Cardiac fibroblast (primary cell): ENCODE measurements at regions not wholly inside any gene's neighbourhood (a gene's known extent, or its start where the extent isn't known, plus 50 kb on each side); places are given as distances from the start of the nearest gene placed in this dataset.

ENCODE experiments used
- DNase-seq, 2 donors: peaks; one replicate each; pipeline versions ENCODE4 v3.0.0 to v3.0.0-alpha.2; 2010; ENCODE audit warnings: low read depth in 2 of 2
- H3K4me3 ChIP-seq, 2 donors: replicated peaks in 1 of 2; 1 replicate in 1 of 2; 2 replicates in 1 of 2; pipeline ENCODE4 v1.5.1; 2011; ENCODE audit warnings: low read depth in 2 of 2, low read length in 2 of 2, mild to moderate bottlenecking in 2 of 2, moderate library complexity in 1 of 2
- TF ChIP-seq, protein P1 (sequence below): IDR thresholded peaks from one replicate; pipeline ENCODE4 v1.5.1; 2011; ENCODE audit warnings: low read depth, mild to moderate bottlenecking, low read length, inconsistent platforms

DNA sequence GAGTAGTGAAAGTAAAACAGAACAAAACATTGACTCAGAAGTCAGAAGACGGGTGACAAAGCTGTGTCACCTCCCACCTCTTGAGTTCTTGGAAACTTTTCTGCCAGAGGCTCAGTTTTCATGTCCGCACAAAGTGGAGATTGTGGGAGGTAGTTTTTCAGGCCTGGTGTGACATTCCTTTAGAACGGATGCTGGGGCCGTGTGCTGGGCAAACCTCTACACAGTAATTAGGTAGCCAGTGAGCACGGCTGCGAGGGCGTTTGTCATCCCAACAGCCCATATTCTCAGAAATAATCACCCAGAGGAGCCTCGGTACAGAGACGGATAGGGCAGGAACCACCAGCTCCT is 1054.4 kb downstream of the TBC1D22A start:
- TF ChIP-seq, protein P1, sequence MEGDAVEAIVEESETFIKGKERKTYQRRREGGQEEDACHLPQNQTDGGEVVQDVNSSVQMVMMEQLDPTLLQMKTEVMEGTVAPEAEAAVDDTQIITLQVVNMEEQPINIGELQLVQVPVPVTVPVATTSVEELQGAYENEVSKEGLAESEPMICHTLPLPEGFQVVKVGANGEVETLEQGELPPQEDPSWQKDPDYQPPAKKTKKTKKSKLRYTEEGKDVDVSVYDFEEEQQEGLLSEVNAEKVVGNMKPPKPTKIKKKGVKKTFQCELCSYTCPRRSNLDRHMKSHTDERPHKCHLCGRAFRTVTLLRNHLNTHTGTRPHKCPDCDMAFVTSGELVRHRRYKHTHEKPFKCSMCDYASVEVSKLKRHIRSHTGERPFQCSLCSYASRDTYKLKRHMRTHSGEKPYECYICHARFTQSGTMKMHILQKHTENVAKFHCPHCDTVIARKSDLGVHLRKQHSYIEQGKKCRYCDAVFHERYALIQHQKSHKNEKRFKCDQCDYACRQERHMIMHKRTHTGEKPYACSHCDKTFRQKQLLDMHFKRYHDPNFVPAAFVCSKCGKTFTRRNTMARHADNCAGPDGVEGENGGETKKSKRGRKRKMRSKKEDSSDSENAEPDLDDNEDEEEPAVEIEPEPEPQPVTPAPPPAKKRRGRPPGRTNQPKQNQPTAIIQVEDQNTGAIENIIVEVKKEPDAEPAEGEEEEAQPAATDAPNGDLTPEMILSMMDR, result no peak

DNA sequence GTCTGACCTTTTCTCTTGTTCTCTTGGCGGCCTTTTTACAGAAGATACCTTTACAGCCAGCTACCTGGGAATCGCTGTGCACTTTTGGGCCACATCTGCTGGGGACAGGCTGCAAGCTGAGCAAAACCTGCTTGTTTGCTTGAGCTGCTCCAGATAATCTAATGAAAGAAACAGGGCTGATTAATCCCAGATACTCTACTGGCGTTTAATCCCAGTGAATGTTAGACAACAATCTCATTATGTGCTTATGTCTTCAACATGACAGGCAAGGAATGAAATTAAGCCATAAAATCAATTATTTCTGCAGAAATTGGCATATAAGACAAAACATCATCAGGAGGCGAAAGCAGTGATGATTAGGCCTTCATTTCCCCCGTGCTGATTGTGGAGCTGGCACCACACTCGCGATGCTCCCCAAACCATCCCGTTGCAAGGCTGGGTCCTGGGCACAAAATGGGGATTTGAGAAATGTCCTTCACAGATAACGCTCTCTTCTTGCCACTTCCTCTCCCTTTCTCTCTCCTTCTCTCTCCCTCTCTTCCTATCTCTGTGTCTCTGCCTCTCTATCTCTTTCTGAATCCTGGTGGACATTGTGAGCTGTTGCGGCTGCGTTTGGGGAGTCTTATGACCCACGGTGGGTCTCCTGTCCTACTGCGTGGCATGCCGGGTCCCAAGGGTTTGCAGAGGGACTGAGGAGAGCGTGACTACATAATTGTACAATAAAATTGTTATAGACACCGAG is 1053.8 kb downstream of the TBC1D22A start:
- no peak overlapping the region for H3K4me3 ChIP-seq
- TF ChIP-seq, protein P1, result no peak
- no peak for DNase-seq

More for the DNA sequence above, 1054.4 kb downstream of the TBC1D22A start:
- H3K4me3 ChIP-seq, result no peak overlapping the region
- DNase-seq, result no peak

DNA sequence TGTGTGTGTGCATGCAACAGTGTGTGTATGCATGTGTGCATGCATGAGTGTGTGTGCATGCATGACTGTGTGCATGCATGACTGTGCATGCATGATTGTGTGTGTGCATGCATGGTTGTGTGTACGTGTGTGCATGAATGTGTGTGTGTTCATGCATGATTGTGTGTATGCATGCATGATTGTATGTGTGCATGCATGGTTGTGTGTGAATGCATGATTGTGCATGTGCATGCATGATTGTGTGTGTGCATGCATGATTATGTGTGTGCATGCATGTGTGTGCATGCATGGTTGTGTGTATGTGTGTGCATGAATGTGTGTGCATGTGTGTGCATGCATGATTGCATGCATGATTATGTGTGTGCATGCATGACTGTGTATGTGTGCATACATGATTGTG is 1052.0 kb downstream of the TBC1D22A start:
- no peak overlapping the region for H3K4me3 ChIP-seq
- DNase-seq, result no peak
- TF ChIP-seq, protein P1, result no peak

DNA sequence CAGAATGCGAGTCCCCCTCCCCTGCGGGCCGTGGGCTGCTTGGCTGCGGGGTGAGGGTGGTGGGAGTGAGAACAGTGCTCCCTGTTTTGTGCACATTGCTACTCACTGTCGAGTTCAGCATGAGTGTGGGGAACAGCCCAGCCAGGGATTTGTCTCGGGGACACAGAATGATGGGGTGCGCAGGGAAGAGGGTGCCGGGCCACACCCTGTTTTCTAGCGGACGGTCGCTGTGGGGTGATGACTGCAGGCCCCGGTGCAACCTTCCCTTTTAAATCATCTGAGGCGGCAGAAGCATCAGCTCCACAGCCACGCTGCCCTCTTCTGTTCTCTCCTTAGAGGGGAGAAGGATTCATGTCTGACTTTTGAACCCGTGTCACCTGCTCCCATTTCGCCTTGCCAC is 1051.2 kb downstream of the TBC1D22A start:
- DNase-seq, result no peak
- TF ChIP-seq, protein P1, result no peak
- no peak overlapping the region for H3K4me3 ChIP-seq

DNA sequence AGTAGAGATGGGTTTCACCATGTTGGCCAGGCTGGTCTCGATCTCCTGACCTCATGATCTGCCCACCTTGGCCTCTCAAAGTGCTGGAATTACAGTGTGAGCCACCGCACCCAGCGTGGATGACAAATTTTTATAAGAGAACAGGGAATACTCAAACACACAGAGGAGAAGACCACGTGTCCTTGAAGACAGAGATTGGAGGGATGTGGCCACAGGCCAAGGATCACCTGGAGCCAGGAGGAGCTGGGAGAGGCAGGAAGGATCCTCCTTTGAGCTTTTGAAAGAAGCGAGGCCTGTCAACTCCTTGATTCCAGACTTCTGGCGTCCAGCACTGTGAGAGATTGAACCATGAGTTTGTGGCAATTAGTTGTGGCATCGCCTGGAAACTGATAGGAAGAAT is 1049.5 kb downstream of the TBC1D22A start:
- H3K4me3 ChIP-seq, result no peak overlapping the region
- TF ChIP-seq, protein P1, result no peak
- no peak for DNase-seq

DNA sequence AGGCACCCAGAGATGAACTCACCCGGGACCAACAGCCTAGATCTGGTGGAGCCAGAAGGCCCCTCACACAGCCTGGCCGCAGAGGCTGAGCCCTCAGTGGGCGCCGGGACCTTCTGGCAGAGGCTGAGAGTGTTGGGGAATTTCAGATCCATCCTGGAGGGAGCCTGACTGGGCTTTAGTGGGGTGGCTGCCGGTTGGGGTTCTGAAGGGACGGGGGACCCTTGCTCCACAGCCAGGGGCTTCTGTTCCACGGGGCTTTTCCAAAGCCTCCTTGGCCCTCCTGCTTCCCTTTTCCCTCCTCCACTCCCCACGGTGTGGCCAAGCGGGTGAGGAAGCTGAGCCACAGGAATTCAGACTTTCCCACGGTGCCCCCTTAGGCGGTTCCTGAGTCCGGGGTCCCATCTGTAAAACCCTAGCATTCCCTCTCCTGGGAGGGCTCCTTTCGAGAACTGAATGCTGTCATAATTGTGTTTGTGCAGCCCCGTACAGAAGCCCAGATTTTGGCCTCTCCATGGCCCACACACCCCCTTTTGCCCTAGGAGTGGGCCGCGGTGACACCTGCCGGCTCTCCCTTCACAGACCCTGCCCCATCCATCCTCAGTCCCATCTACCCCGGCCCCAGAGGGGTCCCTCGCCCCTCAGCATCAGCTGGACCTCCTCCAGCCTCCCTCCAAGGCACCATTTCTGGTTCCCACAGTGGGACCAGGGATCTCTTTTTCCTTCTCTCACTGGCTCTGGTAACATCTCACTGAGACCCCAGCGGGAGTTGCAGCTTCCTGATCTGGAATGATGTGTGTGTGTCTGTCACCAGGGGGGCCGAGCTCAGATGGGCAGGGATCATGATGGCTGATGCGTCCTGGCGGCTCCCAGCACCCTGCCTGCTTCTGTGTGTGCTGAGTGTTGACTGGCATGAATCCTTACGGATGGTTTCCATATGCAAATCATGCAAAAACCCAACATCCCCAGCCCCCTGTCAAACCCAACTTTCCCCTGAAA is 1048.4 kb downstream of the TBC1D22A start:
- TF ChIP-seq, protein P1, result no peak
- DNase-seq, result no peak
- H3K4me3 ChIP-seq, result no peak overlapping the region
